ENCODE measurements at regions not wholly inside any gene's neighbourhood (a gene's known extent, or its start where the extent isn't known, plus 50 kb on each side); places are given as distances from the start of the nearest gene placed in this dataset.

- no peak for TF ChIP-seq TCF7L2 (IDR thresholded peaks at IDR 0.05; ENCODE audit: low read depth, low read length)
- TF ChIP-seq CTCF (IDR thresholded peaks at IDR 0.05), result no peak
- no peak for TF ChIP-seq REST (IDR thresholded peaks at IDR 0.05; ENCODE audit: insufficient read depth in 1 of 2, low read depth in 2 of 2, low read length in 1 of 2)
- TF ChIP-seq POLR2AphosphoS5 (IDR thresholded peaks at IDR 0.05; ENCODE audit: low read depth, low read length), result no peak
Observed at GRCh38 chr5:110019119-110019518, 329.4 kb downstream of the MAN2A1 start.

All from Panc1 (cell line).